ENCODE measurements at regions not wholly inside any gene's neighbourhood (a gene's known extent, or its start where the extent isn't known, plus 50 kb on each side); places are given as distances from the start of the nearest gene placed in this dataset.
A peak's percentile ranks its signal among the peaks of the same experiment; 100 is the strongest.
"Not testable (repeated sequence)": the region's sequence is repeated elsewhere in the genome, so short reads cannot be mapped to it uniquely, and the experiment has no call there.

DNA sequence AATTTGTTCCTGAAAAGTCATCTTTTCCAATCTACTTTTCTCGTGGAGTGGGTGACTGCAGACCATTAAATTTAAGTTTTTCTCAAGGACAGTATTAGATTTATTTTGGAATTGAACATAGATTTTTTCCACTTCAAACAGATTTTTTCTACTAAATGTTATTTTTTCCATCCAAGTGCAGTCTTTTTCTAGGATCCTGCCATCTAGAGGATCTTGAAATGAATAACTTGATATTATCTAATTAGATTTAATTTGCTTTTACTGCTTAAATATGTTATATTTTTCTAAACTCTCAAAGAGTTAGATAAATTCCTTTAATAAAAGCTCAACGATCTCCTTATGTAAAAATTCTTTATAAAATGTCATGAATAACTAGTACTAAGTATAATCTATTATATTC, 136.9 kb upstream of the PRR16 start:
- DNase-seq (ENCODE audit: low read depth) = no peak

DNA sequence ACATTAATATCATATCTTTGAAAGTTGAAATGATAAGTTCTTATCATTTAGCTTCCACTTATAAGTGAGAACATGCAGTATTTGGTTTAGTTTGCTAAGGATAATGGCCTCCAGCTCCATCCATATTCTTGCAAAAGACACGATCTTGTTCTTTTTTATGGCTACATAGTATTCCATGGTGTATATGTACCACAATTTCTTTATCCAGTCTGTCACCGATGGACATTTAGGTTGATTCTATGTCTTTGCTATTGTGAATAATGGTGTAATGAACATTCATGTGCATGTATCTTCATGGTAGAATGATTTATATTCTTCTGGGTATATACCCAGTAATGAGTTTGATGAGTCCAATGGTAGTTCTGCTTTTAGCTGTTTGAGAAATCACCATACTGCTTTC, 135.0 kb upstream of the PRR16 start:
- no peak for DNase-seq (ENCODE audit: low read depth)

DNA sequence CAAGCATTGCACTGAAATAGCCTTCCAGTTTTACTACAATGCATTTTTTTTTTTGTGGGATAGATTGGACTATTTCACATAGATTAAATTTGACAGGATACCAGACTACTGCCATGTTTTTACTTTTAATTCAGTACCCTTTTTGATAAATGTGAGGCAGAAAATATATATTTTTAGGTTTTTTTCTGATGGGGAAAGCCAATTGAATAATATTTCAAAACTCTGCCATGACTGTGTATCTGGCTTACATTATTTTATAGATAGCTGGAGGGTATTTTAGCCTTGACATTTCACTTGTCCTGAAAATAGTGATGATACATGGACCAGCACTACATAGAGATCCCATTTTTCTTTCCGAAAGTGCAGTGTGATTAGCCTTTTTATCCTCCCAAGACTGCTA, 133.5 kb upstream of the PRR16 start:
- no peak for DNase-seq (ENCODE audit: low read depth)

DNA sequence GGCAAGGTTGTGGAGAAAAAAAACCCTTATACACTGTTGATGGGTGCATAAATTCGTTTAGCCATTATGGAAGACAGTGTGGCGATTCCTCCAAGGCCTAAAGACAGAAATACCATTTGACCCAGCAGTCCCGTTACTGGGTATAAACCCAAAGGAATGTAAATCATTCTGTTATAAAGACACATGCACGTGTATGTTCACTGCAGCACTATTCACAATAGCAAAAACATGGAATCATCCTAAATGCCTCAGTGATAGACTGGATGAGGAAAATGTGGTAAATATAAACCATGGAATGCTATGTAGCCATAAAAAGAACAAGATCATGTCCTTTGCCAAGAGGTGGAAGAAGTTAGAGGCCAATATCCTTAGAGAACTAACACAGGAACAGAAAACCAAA, 119.9 kb upstream of the PRR16 start:
- no peak for DNase-seq (ENCODE audit: low read depth)

DNA sequence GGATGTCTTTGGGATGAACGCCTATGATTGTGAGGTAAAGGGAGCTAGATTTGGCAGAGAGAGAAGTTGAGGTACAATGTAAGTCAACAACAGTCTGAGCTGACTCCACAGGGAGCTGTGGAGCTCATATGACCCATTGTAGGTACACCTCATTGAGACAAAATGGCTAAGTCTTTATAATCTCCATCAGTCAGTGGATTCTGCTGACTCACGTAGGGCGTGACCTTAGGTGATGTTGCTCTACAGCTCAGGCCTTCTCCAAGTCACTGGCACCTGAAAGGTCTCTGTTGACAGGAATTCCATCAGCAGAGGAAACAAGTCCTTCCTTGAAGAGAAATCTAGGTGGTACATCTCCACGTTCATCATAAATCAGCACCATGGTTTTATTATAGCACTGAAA, 118.2 kb upstream of the PRR16 start:
- no peak for DNase-seq (ENCODE audit: low read depth)

DNA sequence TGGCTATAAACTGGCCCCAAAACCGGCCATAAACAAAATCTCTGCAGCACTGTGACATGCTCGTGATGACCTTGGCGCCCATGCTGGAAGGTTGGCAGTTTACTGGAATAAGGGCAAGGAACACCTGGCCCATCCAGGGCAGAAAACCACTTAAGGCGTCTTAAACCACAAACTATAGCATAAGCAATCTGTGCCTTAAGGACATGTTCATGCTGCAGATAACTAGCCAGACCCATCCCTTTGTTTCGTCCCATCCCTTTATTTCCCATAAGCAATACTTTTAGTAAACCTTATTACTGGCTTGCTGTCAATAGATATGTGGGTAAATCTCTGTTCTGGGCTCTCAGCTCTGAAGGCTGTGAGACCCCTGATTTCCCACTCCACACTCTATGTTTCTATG, 113.0 kb upstream of the PRR16 start:
- DNase-seq (ENCODE audit: low read depth) = not testable (repeated sequence)

DNA sequence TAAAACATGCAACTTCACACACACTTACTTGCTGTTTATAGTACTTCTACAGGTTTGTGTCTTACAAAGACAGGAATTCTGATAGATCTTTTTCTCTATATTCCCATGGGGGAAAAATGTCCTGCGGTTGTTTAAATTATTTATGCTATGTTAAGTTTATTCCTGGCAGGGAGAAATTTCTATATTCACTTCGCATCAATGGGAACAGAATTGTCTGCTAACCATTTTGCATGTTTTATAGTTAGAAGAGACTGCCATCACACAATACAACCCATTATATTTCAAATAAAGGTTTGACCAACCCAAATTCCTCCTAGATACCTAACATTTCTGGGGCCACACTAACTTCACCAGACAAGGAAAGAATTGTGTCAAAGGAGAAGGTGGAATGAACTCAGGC, 110.0 kb upstream of the PRR16 start:
- DNase-seq (ENCODE audit: low read depth) = peak; percentile 5

DNA sequence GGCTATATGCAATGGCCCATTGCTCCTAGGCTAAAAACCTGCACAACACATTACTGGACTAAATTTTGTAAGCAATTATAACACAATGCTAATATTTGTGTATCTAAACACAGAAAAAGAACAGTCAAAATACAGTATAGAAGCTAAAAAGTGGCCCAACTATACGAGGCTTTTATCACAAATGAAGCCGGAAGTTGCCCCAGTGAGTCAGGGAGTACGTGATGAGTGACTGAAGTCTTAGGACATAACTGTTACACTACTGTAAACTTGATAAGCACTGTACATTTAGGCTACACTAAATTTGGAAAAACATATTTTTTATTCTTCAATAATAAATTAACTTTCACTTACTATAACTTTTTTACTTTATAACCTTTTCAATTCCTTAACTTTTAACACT, 105.2 kb upstream of the PRR16 start:
- DNase-seq (ENCODE audit: low read depth) = no peak

DNA sequence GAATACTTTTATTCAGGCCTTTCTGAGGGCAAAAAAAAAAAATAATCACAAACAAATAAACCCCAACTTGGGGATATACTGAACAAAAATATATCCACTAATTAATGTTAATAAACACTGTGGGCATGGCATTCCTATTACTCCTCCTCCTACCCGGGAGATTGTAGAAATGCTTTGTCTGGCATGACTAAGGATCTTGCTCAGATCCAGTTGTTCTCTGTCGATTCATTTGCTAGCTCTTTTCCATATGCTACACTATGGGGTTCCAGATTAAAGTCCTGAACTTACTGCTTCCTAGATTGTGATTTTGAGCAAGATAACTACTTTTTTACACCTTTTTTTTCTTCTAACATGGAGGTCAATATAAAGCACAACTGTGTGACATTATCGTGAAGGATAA, 102.2 kb upstream of the PRR16 start:
- no peak for DNase-seq (ENCODE audit: low read depth)

DNA sequence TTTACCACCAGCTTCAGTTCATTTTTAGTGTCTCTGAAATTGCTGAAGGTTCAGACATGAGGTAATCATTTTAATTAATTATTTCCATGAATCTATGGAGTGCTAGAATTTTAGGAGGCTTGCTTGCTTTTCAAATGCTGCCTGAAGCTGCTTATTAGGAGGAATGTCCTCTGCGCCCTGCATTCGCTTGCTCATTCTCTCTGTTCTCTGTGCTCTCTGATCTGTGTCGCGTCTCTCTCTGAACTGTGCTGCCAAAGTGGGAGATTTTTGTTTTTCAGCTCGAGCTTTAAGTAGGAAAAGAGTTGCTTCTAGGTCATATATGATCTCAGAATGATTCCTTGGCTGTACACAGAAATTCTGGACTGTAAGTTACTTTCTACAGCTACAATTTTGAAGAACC, 101.7 kb upstream of the PRR16 start:
- no peak for DNase-seq (ENCODE audit: low read depth)

DNA sequence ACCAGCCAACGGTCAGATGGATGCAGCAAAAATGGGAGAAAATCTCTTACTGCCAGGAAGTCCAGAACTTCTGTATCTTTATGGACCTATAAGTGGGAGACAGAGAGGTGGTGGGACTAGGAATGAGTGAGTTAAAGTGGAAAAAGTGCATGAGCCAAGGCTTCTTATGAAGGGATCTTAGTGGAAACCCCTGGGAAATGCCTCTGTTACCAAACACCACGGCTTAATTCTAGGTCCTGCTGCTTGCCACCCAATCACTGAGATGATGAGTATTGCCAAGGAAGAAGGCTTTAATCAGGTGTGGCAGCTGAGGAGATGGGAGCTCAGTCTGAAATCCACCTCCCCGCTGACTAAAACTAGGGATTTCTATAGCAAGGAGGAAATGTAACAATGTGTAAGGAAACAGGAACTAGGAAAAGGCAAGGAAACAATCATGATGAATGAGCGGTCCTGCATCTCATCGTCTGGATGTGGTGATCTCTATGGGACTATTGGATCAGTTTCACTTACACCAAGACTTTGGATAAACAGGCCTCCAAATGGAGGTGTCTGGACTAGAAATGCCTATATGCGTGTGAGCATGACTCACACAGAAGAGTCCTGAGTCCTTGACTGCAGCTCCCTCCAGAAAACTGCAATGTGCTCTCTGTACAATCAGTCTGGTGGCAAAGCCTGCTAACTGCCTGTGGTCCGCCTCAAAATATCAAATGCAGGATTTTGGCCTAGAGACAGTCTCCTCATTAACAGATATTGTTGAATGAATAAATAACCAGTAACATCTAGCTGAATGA, 98.2 kb upstream of the PRR16 start:
- DNase-seq (ENCODE audit: low read depth) = peak; percentile 58

DNA sequence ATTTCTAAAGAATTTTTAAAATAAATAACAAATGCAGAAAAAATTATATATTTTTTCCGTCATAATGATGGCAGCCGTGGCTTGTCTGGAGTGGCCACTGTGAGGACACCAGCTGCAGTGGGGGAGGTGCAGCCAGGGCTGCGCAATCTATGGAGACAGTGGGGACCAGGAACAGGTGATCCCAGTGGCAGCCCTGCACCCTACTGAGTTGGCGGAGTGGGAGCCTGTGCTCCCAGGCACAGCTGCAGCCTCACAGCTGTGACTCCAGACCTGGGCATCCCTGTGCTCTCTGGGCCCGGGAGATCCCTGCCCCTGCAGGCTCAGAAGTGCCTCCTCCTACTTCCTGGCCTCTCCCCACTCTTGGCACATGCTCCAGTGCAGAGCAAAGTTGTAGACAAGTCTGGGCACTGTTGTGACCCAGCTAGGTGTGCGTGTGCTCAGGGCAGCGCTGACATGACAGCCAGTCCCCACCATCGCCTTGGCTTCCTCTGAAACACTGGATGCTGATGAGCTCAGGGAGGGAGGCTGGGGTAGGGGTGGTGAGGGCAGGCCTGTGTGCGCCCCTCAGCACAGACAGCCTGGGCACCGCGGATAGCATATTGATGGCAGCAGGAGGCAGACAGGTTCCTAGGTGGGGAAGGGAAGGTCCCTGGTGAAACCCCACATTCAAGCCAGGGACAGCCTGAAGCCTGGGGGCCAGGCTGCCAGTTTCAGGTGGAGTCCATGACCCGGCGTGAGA, 96.0 kb upstream of the PRR16 start:
- no peak for DNase-seq (ENCODE audit: low read depth)

DNA sequence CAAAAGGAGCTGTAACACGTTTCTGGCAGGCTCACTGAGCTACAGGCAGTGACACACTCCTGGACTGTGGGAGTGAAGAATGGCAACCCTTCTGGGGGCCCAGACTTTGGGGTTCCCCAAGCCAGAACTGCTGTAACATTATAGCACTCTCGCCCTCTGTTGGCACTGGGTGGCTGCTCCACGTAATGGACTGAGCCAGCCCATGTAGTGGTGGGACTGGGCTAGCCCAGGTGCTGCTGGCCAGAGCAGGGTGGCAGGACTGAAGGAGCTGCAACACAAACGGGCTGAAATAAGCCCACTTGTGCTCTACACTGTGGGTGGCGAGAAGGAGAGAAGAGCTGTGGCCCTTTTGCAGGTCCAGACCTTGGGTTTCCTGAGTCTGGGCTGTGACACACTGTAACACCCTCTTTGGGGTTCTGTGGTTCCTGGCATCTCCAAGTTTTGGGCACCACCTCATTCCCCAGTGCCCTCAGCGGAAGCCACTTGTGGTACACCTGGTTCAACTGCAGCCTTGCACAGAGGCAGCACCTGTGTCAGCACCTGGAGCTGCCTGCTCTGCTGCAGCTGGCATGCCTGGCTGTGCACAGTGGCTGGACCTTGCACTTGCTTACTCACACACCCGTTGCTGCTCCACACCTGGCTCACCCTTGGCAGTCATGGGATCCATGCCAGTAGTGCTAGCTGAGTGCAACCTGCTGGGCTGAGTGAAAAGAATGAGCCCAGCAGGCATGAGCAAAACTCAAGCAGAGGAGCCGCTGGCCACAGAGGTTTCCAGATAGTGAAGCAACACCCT, 95.0 kb upstream of the PRR16 start:
- DNase-seq (ENCODE audit: low read depth) = no peak

DNA sequence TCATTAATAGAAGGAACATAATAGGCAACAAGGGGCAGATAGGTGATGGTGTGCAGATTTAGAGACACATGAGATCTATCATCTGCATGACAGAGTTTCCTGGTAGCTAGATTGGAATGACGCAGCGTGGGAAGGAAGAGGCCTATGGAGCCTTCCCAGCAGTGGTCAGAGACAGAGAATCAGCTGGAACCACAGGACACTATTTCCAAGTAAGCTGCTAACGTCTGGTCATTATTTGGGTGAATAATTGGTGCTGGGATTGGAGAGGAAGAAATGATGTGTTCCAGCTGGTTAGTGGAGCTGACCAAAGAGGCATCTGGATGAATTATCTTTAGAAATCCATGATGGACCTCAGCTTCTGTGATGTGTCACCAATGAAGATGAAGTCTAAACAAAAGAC, 91.2 kb upstream of the PRR16 start:
- DNase-seq (ENCODE audit: low read depth) = no peak

DNA sequence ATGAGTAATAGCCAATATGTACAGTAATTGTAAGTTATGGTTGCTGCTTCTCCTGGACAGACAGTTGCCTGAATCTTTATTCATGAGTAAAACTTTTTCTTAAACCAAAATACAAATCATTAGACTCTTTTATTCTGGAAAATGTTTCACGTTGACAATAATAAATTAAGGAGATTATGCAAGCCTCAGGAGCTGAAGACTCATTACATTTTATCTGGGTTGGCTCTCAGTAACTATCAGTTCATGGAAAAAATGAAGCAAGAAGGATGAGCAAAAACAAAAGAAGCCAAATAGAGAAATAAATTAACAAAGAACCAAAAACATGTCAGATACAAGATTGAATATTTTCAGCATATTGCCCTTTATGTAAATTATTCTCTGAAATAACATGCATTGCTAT, 88.9 kb upstream of the PRR16 start:
- DNase-seq (ENCODE audit: low read depth) = no peak

DNA sequence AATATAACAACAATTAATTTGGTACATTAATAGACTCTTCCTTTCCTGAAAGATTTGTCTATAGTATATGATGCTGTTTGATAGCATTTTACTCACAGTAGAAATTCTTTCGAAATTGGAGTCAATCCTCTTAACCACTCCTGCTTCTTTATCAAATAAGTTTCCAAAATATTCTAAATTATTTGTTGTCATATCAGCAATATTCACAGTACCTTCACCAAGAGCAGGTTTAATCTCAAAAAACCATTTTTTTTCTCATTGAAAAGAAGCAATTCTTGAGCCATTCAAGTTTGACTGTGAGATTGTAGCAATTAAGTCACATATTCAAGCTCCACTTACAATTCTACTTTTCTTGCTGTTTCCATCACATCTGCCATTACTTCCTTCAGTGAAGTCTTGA, 83.5 kb upstream of the PRR16 start:
- DNase-seq (ENCODE audit: low read depth) = no peak

DNA sequence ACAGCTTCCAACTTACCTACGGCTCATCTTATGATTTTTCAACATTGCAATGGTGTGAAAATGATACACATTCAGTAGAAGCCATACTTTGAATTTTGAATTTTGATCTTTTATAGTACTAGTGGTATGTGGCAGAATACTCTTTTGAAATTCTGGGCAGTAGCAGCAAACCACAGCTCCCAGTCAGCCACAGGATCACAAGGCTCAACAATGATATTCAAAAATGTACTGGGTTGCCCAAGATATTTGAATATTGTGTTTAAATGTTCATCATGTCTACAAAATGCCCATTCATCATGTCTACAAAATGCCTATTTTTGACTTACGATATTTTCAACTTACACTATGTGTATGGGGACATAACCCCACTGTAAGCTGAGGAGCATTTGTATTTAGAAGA, 81.3 kb upstream of the PRR16 start:
- DNase-seq (ENCODE audit: low read depth) = no peak

DNA sequence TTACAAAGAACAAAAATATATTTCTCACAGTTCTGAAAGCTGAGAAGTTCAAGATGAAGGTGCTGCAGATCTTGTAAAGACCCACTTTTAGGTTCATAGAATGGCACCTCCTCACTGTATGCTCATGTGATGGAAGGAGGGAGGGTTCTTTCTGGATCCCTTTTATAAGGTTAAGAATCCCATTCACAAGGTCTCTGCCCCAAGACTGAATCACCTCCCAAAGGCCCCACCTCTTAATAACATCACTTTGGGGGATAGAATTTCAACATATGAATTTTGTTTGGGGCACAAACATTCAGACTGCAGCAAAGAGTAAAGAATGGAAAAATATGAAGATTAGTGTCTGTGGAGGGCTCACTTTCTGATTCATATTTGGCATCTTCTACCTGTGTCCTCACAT, 77.1 kb upstream of the PRR16 start:
- no peak for DNase-seq (ENCODE audit: low read depth)

DNA sequence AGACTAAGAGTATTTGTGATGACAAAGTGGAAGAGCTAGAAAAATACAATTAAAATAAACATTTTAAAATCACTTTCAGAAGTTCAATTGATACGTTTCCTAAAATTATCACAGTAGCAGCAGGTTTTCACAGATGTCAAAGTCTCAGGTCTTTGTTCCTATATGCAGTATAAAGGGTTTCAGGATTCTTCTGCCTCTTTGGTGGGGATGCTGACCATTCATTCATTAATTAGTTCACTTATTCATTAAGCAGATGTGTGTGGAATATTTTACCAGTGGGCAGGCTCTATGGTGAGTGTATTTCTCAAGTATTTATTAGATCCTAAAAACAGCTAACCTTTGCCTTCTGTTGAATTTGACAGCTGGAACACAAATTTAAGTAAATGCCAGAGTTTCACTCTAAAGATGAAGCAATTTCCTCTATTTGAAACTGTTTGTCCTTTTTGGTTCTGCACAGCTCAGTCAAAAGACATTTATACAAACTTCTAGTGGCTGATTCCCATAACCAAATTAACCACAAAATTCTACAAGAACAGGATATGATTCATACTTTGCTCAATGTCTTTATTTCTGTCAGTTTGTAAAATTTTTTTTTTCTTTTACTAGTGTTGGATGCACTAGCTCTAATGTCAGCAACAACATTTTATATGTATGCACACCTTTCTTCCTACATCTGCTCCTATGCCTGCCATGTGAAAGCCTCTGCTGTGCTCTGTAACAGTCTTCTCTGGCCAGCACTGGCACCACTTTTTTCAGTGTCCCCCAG, 75.9 kb upstream of the PRR16 start:
- DNase-seq (ENCODE audit: low read depth) = peak; percentile 89

DNA sequence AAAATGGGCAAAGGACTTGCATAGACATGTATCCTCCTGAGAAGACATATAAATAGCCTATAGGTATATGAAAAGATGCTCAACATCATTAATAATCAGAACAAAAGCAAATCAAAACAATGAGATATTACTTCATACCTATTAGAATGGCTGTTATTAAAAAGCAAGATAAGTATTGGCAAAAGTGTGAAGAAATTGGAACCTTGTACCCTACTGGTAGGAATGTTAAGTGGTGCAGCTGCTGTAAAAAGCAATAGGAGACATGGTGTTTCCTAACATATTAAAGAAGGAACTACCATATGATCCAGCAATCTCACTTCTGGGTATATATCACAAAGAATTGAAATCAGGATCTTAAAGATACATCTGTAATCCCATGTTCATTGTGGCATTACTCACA, 69.8 kb upstream of the PRR16 start:
- DNase-seq (ENCODE audit: low read depth) = no peak

DNA sequence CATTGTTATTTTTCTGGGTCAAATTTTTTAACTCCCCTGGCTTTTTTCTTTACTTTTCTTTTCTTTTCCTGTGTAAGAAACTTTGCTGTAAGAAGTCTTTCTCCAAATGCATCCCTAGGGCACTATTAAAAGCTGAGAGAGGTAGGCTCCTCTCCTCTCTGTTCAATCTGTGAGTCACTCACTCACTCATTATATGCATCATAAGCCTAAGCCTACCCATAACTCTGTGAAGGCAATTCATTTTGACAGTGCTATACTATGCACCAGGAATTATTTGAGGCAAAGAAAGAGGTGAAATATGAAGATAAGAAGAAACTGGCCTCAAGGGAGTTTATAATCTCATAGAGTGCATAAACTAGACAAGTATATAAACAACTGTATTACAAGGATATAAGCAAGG, 67.9 kb upstream of the PRR16 start:
- peak; percentile 56 for DNase-seq (ENCODE audit: low read depth)

DNA sequence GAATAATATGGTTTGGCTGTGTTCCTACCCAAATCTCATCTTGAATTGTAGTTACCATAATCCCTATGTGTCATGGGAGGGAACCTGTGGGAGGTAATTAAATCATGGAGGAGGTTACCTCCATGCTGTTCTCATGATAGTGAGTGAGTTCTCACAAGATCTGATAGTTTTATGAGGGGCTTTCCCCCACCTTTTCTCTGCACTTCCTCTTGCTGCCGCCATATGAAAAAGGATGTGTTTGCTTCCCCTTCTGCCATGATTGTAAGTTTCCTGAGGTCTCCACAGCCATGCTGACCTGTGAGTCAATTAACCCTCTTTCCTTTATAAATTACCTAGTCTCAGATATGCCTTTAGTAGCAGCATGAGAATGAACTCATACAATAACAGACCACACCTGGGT, 63.7 kb upstream of the PRR16 start:
- DNase-seq (ENCODE audit: low read depth) = no peak
